HepG2 (cell line): ENCODE measurements at regions not wholly inside any gene's neighbourhood (a gene's known extent, or its start where the extent isn't known, plus 50 kb on each side); places are given as distances from the start of the nearest gene placed in this dataset.

ENCODE experiments used
- ATAC-seq: fragments of 200-7000 bp; cut with Tn5 transposase; 3 replicates; pipeline ENCODE4 v1.9.1; 2020; ENCODE audit warnings: mild to moderate bottlenecking, moderate library complexity
- BruUV-seq: library from RNA; stranded (reverse); fragments of 400-500 nt; replicated peaks from 2 replicates; lab custom pipeline; 2021; lab: Mats Ljungman, UMichigan
- CTCF ChIA-PET: fragments of 300-600 bp; formaldehyde crosslinking; extraction: SDS; loops from one replicate; lab custom pipeline; 2021; ENCODE audit warnings: low total read pairs, inconsistent platforms, low intra/inter-chr PET ratio; lab: Yijun Ruan, JAX
- POLR2A ChIA-PET: fragments of 350-600 bp; sonication (Branson Sonifier 250); formaldehyde crosslinking; loops from one replicate; lab custom pipeline; 2020; ENCODE audit warnings: antibody characterized with exemption, inconsistent platforms; lab: Yijun Ruan, JAX
- DNase-seq: peaks from one replicate; pipeline ENCODE4 v3.0.0-alpha.2; 2015; ENCODE audit warnings: low spot score
- FAIRE-seq: peaks from 3 replicates; lab custom pipeline; 2011; peaks lifted over from hg19 to GRCh38; lab: Jason Lieb, UNC
- H2AFZ ChIP-seq: one replicate; pipeline ENCODE4 v1.6.1; 2011; ENCODE audit warnings: low read length, inconsistent platforms
- H3K27ac ChIP-seq: fragments of 300-600 bp; 3 replicates; pipeline ENCODE4 v1.8.0; 2011; ENCODE audit warnings: mixed run types, mild to moderate bottlenecking, mixed read lengths, low read length, inconsistent platforms; ENCODE audit not compliant: insufficient read depth; ENCODE audit errors: extremely low read length
- H3K27me3 ChIP-seq, 2 experiments: fragments of 200-600 bp in 1 of 2; 2 replicates in 1 of 2; 3 replicates in 1 of 2; pipeline versions ENCODE4 v1.6.0 to v1.8.0; 2011; ENCODE audit warnings: low read length in 2 of 2, mild to moderate bottlenecking in 2 of 2, moderate library complexity in 2 of 2, inconsistent platforms in 1 of 2; ENCODE audit not compliant: insufficient read depth in 2 of 2, control insufficient read depth in 1 of 2
- H3K36me3 ChIP-seq, 2 experiments: fragments of 200-600 bp in 1 of 2; replicated peaks in 1 of 2; 2 replicates in 1 of 2; 3 replicates in 1 of 2; pipeline versions ENCODE4 v1.5.1 to v1.8.0; 2011; ENCODE audit warnings: low read length in 2 of 2, inconsistent platforms in 1 of 2; ENCODE audit not compliant: insufficient read depth in 2 of 2, control insufficient read depth in 1 of 2
- H3K4me1 ChIP-seq: 2 replicates; pipeline ENCODE4 v1.5.1; 2012; ENCODE audit warnings: low read length, inconsistent platforms; ENCODE audit not compliant: insufficient read depth
- H3K4me2 ChIP-seq: 2 replicates; pipeline ENCODE4 v1.6.0; 2011; ENCODE audit warnings: low read depth, low read length, inconsistent platforms
- H3K4me3 ChIP-seq, 3 experiments: fragments of 200-600 bp in 1 of 3; sonication (generic), shearing (Covaris generic) in 1 of 3; replicated peaks in 1 of 3; 2 replicates each; pipeline ENCODE4 v1.5.1; 2011 to 2016; ENCODE audit warnings: low read length in 3 of 3, inconsistent platforms in 2 of 3, low read depth in 2 of 3, mild to moderate bottlenecking in 2 of 3, control low read depth in 1 of 3, mixed read lengths in 1 of 3; ENCODE audit not compliant: insufficient read depth in 1 of 3
- H3K79me2 ChIP-seq: one replicate; pipeline ENCODE4 v1.6.1; 2011; ENCODE audit warnings: low read length, inconsistent platforms; ENCODE audit not compliant: insufficient read depth
- H3K9ac ChIP-seq: 2 replicates; pipeline ENCODE4 v1.6.0; 2011; ENCODE audit warnings: mild to moderate bottlenecking, low read depth, low read length, inconsistent platforms; ENCODE audit not compliant: insufficient read depth
- H3K9me3 ChIP-seq: 2 replicates; pipeline ENCODE4 v1.5.1; 2012; ENCODE audit warnings: mild to moderate bottlenecking, low read length
- H4K20me1 ChIP-seq: 2 replicates; pipeline ENCODE4 v1.6.0; 2011; ENCODE audit warnings: inconsistent platforms, mild to moderate bottlenecking, low read length, moderate library complexity; ENCODE audit not compliant: insufficient read depth
- HNF4G ChIP-seq, 2 experiments: sonication (generic) in 1 of 2; formaldehyde crosslinking in 1 of 2; IDR thresholded peaks; 2 replicates each; pipeline versions ENCODE4 v1.4.0 to v1.6.1; 2011 to 2020; ENCODE audit warnings: borderline replicate concordance in 2 of 2, low read depth in 2 of 2, mild to moderate bottlenecking in 2 of 2, low read length in 1 of 2, missing genetic modification reagents in 1 of 2, moderate library complexity in 1 of 2
- KLF6 ChIP-seq: IDR thresholded peaks from 2 replicates; pipeline ENCODE4 v1.8.0; 2016; ENCODE audit warnings: missing biosample characterization, missing genetic modification reagents
- MYNN ChIP-seq: sonication (generic); formaldehyde crosslinking; IDR thresholded peaks from 2 replicates; pipeline ENCODE4 v1.4.0; 2020; ENCODE audit warnings: mild to moderate bottlenecking, low read depth, missing genetic modification reagents
- RAD21 ChIP-seq: fragments of 450-650 bp; formaldehyde crosslinking; IDR thresholded peaks from 2 replicates; pipeline ENCODE4 v1.5.0; 2020; ENCODE audit warnings: mild to moderate bottlenecking
- TOE1 ChIP-seq: sonication (generic); formaldehyde crosslinking; IDR thresholded peaks from 2 replicates; pipeline ENCODE4 v1.4.0; 2020; ENCODE audit warnings: mild to moderate bottlenecking, missing genetic modification reagents
- TRAFD1 ChIP-seq: sonication (generic); formaldehyde crosslinking; IDR thresholded peaks from 2 replicates; pipeline ENCODE4 v1.5.1; 2020; ENCODE audit warnings: missing genetic modification reagents, mild to moderate bottlenecking, borderline replicate concordance
- ZKSCAN8 ChIP-seq: IDR thresholded peaks from 2 replicates; pipeline ENCODE4 v1.6.1; 2016; ENCODE audit warnings: borderline replicate concordance, missing genetic modification reagents, missing compliant biosample characterization
- ZNF580 ChIP-seq: IDR thresholded peaks from 2 replicates; pipeline ENCODE4 v1.6.1; 2016; ENCODE audit warnings: low read depth, borderline replicate concordance
- WGBS: methylation state at CpG from one replicate; pipeline ENCODE4 v1.1.6; 2017; ENCODE audit warnings: low lambda C conversion rate; 5-methylcytosine and 5-hydroxymethylcytosine counted together
- in situ Hi-C: cut with HindIII; loops from 2 replicates; pipeline ENCODE4 v1.10.0; 2017; ENCODE audit warnings: low pct_unique_long_range_greater_than_20kb; ENCODE audit not compliant: extremely low pct_ligation_motif_present
- intact Hi-C: fragments of 100-400 bp; cut with micrococcal nuclease; formaldehyde crosslinking; loops from one replicate; pipeline ENCODE4 v1.10.0; 2022; ENCODE audit not compliant: unreplicated experiment

GRCh38 chr18:27717816-27718215, 459.1 kb downstream of the CDH2 start:
- no TSS peak for BruUV-seq
- Histone ChIP-seq H3K27ac (no peak overlapping the region), H3K9me3 (no peaks in the 10 kb centered on the region), H3K4me3 (no peak overlapping the region), H4K20me1 (no peaks in the 10 kb centered on the region), H2AFZ (no peak overlapping the region), H3K27me3 (no peaks in the 10 kb centered on the region), H3K36me3 (no peaks in the 10 kb centered on the region), H3K4me2 (no peak overlapping the region), H3K9ac (no peak overlapping the region), H3K79me2 (no peaks in the 10 kb centered on the region), H3K4me1 (no peaks in the 10 kb centered on the region)
- ChIA-PET CTCF (no interaction called here), POLR2A (no interaction called here)
- TF ChIP-seq RAD21 (CRISPR knock-in tag) (no peak), TOE1 (no peak), ZKSCAN8 (CRISPR knock-in tag) (no peak), TRAFD1 (CRISPR knock-in tag) (no peak)
- ATAC-seq (no peak), DNase-seq (no peak), FAIRE-seq (no peak)
- in situ Hi-C loops (no loop called here), intact Hi-C loops (no loop called here)
- WGBS, result 63% methylated on average over 3 of the region's 3 CpGs

- no peak overlapping the region for H3K27ac ChIP-seq
Observed at GRCh38 chr18:27717250-27717649, 459.7 kb downstream of the CDH2 start.

More at GRCh38 chr18:27717250-27717649, 459.7 kb downstream of the CDH2 start:
- no TSS peak for BruUV-seq
- no peak overlapping the region for H3K4me3 ChIP-seq
- FAIRE-seq (no peak), ATAC-seq (no peak), DNase-seq (no peak)
- H3K9ac ChIP-seq, result no peak overlapping the region
- ChIA-PET POLR2A (no interaction called here), CTCF (no interaction called here)
- no peak overlapping the region for H3K4me2 ChIP-seq
- no peaks in the 10 kb centered on the region for H3K79me2 ChIP-seq
- no peak overlapping the region for H2AFZ ChIP-seq
- no peak for TF ChIP-seq ZNF580 (CRISPR knock-in tag)
- no peak for TF ChIP-seq KLF6 (CRISPR knock-in tag)
- TF ChIP-seq MYNN (CRISPR knock-in tag), result no peak
- TF ChIP-seq HNF4G (IDR thresholded peaks at IDR 0.05; ENCODE audit: borderline replicate concordance, low read depth, low read length), result no peak
- TF ChIP-seq HNF4G (CRISPR knock-in tag; IDR thresholded peaks at IDR 0.05; ENCODE audit: borderline replicate concordance, low read depth), result no peak
- in situ Hi-C loops, result no loop called here
- 25% methylated on average over 4 of the region's 4 CpGs for WGBS
- H4K20me1 ChIP-seq, result no peaks in the 10 kb centered on the region
- intact Hi-C loops, result no loop called here
- no peaks in the 10 kb centered on the region for H3K36me3 ChIP-seq
- H3K27me3 ChIP-seq, result no peaks in the 10 kb centered on the region
- H3K9me3 ChIP-seq, result no peaks in the 10 kb centered on the region
- no peaks in the 10 kb centered on the region for H3K4me1 ChIP-seq
